ENCODE measurements at regions not wholly inside any gene's neighbourhood (a gene's known extent, or its start where the extent isn't known, plus 50 kb on each side); places are given as distances from the start of the nearest gene placed in this dataset.

- H4K20me1 ChIP-seq (ENCODE audit: insufficient read depth, low read length), result no peaks in the 10 kb centered on the region
- H2AFZ ChIP-seq (ENCODE audit: low read length), result no peak overlapping the region
- no peaks in the 10 kb centered on the region for H3K9me2 ChIP-seq (replicated peaks; ENCODE audit: insufficient read depth, low read length)
- H3K9ac ChIP-seq (ENCODE audit: low read length), result no peak overlapping the region
- no peaks in the 10 kb centered on the region for H3K4me1 ChIP-seq (ENCODE audit: low read length)
- TF ChIP-seq EZH2 (optimal IDR thresholded peaks at IDR 0.05; ENCODE audit: low read depth, low read length) (no peak), EZH2phosphoT487 (IDR thresholded peaks at IDR 0.05; ENCODE audit: low read length) (no peak), CTCF (IDR thresholded peaks at IDR 0.05; ENCODE audit: low read length) (no peak)
- H3K27ac ChIP-seq (ENCODE audit: low read length), result no peak overlapping the region
- H3K4me3 ChIP-seq (ENCODE audit: low read length), result no peak overlapping the region
- no peaks in the 10 kb centered on the region for H3K27me3 ChIP-seq (replicated peaks; ENCODE audit: insufficient read depth, low read length)
- H3K9me3 ChIP-seq (replicated peaks; ENCODE audit: insufficient read depth, low read length), result no peaks in the 10 kb centered on the region
- H3K36me3 ChIP-seq (replicated peaks; ENCODE audit: insufficient read depth, low read length), result no peaks in the 10 kb centered on the region
- no peaks in the 10 kb centered on the region for H3F3A ChIP-seq (ENCODE audit: insufficient read depth, low read length)
- H3K79me2 ChIP-seq (ENCODE audit: low read length), result no peaks in the 10 kb centered on the region
- no peak for DNase-seq
- H3K4me2 ChIP-seq (ENCODE audit: low read depth, low read length), result no peak overlapping the region
Observed at GRCh38 chr16:79466111-79466510, 134.4 kb downstream of the MAF start.

GRCh38 chr16:79463841-79464240, 136.7 kb downstream of the MAF start:
- no peak for TF ChIP-seq EZH2phosphoT487 (IDR thresholded peaks at IDR 0.05; ENCODE audit: low read length)
- no peak for TF ChIP-seq CTCF (IDR thresholded peaks at IDR 0.05; ENCODE audit: low read length)
- TF ChIP-seq EZH2 (optimal IDR thresholded peaks at IDR 0.05; ENCODE audit: low read depth, low read length), result no peak
- H2AFZ ChIP-seq (ENCODE audit: low read length), result no peak overlapping the region
- DNase-seq, result no peak

GRCh38 chr16:79456036-79456435, 144.5 kb downstream of the MAF start:
- Histone ChIP-seq H3K9ac (ENCODE audit: low read length) (no peak overlapping the region), H3K4me3 (ENCODE audit: low read length) (no peak overlapping the region), H3K9me3 (replicated peaks; ENCODE audit: insufficient read depth, low read length) (no peaks in the 10 kb centered on the region), H3K4me1 (ENCODE audit: low read length) (peaks cover 6% of the 10 kb centered on the region; the same call in 1 of the 2 replicates), H3K9me2 (replicated peaks; ENCODE audit: insufficient read depth, low read length) (no peaks in the 10 kb centered on the region), H3K4me2 (ENCODE audit: low read depth, low read length) (no peak overlapping the region), H3K27ac (ENCODE audit: low read length) (no peak overlapping the region), H4K20me1 (ENCODE audit: insufficient read depth, low read length) (no peaks in the 10 kb centered on the region), H3K36me3 (replicated peaks; ENCODE audit: insufficient read depth, low read length) (no peaks in the 10 kb centered on the region), H3F3A (ENCODE audit: insufficient read depth, low read length) (0 out of 2 replicates have a peak, but pooled peaks cover 3% of the 10 kb centered on the region), H3K27me3 (replicated peaks; ENCODE audit: insufficient read depth, low read length) (no peaks in the 10 kb centered on the region), H2AFZ (ENCODE audit: low read length) (no peak overlapping the region), H3K79me2 (ENCODE audit: low read length) (no peaks in the 10 kb centered on the region)
- no peak for TF ChIP-seq CTCF (IDR thresholded peaks at IDR 0.05; ENCODE audit: low read length)
- no peak for TF ChIP-seq EZH2phosphoT487 (IDR thresholded peaks at IDR 0.05; ENCODE audit: low read length)
- no peak for TF ChIP-seq EZH2 (optimal IDR thresholded peaks at IDR 0.05; ENCODE audit: low read depth, low read length)
- no peak for DNase-seq

More at GRCh38 chr16:79463841-79464240, 136.7 kb downstream of the MAF start:
- Histone ChIP-seq H3K27me3 (replicated peaks; ENCODE audit: insufficient read depth, low read length) (no peaks in the 10 kb centered on the region), H3K27ac (ENCODE audit: low read length) (no peak overlapping the region), H3K9ac (ENCODE audit: low read length) (no peak overlapping the region), H3K4me3 (ENCODE audit: low read length) (no peak overlapping the region), H3K36me3 (replicated peaks; ENCODE audit: insufficient read depth, low read length) (no peaks in the 10 kb centered on the region), H3F3A (ENCODE audit: insufficient read depth, low read length) (no peaks in the 10 kb centered on the region), H4K20me1 (ENCODE audit: insufficient read depth, low read length) (no peaks in the 10 kb centered on the region), H3K4me2 (ENCODE audit: low read depth, low read length) (no peak overlapping the region), H3K79me2 (ENCODE audit: low read length) (no peaks in the 10 kb centered on the region), H3K9me2 (replicated peaks; ENCODE audit: insufficient read depth, low read length) (no peaks in the 10 kb centered on the region), H3K9me3 (replicated peaks; ENCODE audit: insufficient read depth, low read length) (no peaks in the 10 kb centered on the region), H3K4me1 (ENCODE audit: low read length) (no peaks in the 10 kb centered on the region)

Data from MM.1S (cell line).